ENCODE measurements at regions not wholly inside any gene's neighbourhood (a gene's known extent, or its start where the extent isn't known, plus 50 kb on each side); places are given as distances from the start of the nearest gene placed in this dataset.
A peak's percentile ranks its signal among the peaks of the same experiment; 100 is the strongest.

DNA sequence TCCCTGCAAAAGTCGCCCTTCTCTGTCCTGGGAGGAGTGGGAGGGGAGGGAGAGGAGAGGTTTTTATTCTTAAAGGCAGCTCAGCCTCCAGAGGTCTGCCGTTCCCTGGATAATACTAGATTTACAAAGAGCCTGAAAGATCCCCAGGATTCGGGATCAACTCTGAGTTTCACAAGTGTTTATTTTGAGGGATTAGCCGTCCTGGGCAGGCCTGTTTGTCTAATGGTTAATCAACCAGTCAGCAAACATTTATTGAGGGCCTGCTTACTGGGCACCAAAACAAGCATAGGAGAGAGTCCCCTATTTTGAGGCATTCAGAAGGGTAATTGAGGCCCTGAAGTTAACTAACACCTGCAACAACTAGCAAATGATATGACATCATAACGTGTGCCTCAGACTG, 152.6 kb upstream of the SLC1A4 start:
- Histone ChIP-seq H3K27ac (no peak overlapping the region), H3K36me3 (replicated peaks in 1 of 2) (no peaks in the 10 kb centered on the region), H3K4me1 (replicated peaks in 1 of 2) (peaks cover 0 to 21% of the 10 kb centered on the region in 2 donors), H3K27me3 (no peaks in the 10 kb centered on the region), H3K4me3 (no peak overlapping the region), H3K9me3 (replicated peaks in 1 of 3) (no peaks in the 10 kb centered on the region)
- TF ChIP-seq POLR2A (IDR thresholded peaks at IDR 0.05) = no peak
- TF ChIP-seq, protein P1, sequence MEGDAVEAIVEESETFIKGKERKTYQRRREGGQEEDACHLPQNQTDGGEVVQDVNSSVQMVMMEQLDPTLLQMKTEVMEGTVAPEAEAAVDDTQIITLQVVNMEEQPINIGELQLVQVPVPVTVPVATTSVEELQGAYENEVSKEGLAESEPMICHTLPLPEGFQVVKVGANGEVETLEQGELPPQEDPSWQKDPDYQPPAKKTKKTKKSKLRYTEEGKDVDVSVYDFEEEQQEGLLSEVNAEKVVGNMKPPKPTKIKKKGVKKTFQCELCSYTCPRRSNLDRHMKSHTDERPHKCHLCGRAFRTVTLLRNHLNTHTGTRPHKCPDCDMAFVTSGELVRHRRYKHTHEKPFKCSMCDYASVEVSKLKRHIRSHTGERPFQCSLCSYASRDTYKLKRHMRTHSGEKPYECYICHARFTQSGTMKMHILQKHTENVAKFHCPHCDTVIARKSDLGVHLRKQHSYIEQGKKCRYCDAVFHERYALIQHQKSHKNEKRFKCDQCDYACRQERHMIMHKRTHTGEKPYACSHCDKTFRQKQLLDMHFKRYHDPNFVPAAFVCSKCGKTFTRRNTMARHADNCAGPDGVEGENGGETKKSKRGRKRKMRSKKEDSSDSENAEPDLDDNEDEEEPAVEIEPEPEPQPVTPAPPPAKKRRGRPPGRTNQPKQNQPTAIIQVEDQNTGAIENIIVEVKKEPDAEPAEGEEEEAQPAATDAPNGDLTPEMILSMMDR (IDR thresholded peaks at IDR 0.05) = no peak
- no peak for DNase-seq
- WGBS, 4 donors = 72 to 81% (median 75%) methylated on average over 4 to 5 of the region's 5 CpGs
- intact Hi-C loops (cut with DNase I) = no loop called here

DNA sequence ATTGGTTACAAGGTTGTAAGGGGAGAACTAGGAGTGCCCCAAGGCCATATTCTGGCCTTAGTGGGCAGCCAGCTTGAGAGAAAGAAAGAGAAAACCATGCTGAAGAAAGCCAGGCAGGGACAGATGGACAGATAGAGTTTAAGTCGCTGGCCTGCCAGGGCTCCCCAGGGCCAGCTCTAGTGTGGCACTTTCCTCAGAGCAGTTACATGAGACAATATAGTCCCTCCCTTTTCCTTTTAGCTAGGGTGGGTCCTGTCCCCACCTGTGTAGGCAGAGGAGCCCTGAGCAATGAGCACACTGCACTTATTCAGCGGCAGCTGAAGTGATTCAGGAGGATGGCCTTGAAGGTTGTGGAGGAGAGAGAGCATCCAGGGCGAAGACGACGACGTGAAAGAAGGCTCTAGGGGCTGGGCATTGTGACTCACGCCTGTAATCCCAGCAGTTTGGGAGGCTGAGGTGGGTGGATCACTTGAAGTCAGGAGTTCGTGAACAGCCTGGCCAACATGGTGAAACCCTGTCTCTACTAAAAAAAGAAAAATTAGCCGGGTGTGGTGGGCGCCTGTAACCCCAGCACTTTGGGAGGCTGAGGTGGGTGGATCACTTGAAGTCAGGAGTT, 152.0 kb upstream of the SLC1A4 start:
- Histone ChIP-seq H3K36me3 (replicated peaks in 1 of 2) (no peaks in the 10 kb centered on the region), H3K9me3 (replicated peaks in 1 of 3) (no peaks in the 10 kb centered on the region), H3K27me3 (no peaks in the 10 kb centered on the region), H3K4me1 (replicated peaks in 1 of 2) (peaks cover 0 to 17% of the 10 kb centered on the region in 2 donors), H3K4me3 (no peak overlapping the region), H3K27ac (peak overlapping the region in 1 of 5 donors; percentile 56)
- intact Hi-C loops (cut with DNase I) = no loop called here
- TF ChIP-seq POLR2A (IDR thresholded peaks at IDR 0.05) = no peak
- TF ChIP-seq, protein P1 (IDR thresholded peaks at IDR 0.05) = no peak
- peak in 6 of 7 donors; percentile 48 to 72 (median 60) for DNase-seq
- WGBS, 4 donors = 51 to 78% (median 57%) methylated on average over 10 of the region's 10 CpGs

DNA sequence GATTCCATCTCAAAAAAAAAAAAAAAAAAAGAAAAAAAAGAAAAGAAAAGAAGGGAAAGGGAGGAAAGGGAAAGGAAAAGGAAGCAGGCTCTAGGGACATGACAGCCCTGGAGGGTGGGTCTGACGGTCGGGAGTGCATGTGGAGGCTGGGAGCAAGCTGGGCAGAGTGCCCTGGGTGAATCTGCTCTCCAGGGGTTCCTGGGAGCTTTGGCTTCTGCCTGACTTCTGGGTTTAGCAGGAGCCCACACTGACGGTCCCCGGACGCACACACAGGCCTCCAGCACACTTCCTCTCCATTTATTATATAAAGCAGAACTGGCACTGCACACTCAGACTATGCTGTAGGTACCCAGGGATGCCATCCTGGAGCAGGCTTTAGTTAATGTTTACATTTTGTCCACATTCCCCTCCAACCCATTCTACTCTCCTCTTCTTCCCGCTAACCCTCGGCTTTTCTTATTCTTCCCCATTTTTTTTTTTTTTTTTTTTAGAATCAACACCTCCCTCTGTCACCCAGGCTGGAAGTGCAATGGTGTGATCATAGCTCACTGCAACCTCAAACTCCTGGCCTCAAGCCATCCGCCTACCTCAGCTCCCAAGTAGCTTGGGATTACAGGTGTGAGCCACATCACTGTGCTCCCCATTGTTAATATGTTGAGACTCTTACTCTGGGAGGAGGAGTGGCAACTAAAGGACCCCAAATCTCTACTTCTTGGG, 151.1 kb upstream of the SLC1A4 start:
- DNase-seq = peak in 1 of 7 donors; percentile 27
- Histone ChIP-seq H3K9me3 (replicated peaks in 1 of 3) (no peaks in the 10 kb centered on the region), H3K27me3 (no peaks in the 10 kb centered on the region), H3K36me3 (replicated peaks in 1 of 2) (no peaks in the 10 kb centered on the region), H3K27ac (no peak overlapping the region), H3K4me3 (no peak overlapping the region), H3K4me1 (replicated peaks in 1 of 2) (peaks cover 0 to 17% of the 10 kb centered on the region in 2 donors)
- TF ChIP-seq, protein P1 (IDR thresholded peaks at IDR 0.05) = no peak
- no peak for TF ChIP-seq POLR2A (IDR thresholded peaks at IDR 0.05)
- intact Hi-C loops (cut with DNase I) = no loop called here
- 57 to 69% (median 64%) methylated on average over 8 of the region's 8 CpGs for WGBS, 4 donors

DNA sequence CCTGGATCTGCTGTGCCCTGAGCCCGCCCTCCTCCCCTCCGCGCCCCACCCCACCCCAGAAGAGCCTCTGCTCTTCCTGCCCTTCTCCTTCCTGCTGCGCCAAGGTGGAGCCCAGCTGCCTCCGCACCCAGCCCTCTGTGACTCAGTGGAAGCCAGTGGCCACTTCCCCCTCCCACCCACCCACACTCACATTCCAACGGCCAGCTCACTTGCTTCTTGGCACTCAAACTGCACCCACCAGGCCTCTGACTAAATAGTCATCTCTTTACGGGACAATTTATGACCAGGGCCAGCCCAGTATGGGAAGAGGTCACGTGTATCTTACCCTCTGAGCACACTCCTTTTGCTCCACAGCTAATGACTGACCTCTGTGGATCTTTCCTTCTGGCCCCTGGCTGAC, 150.4 kb upstream of the SLC1A4 start:
- DNase-seq = peak in 4 of 7 donors; percentile 25 to 72 (median 46)
- Histone ChIP-seq H3K36me3 (replicated peaks in 1 of 2) (no peaks in the 10 kb centered on the region), H3K27me3 (no peaks in the 10 kb centered on the region), H3K4me1 (replicated peaks in 1 of 2) (peaks cover 0 to 17% of the 10 kb centered on the region in 2 donors), H3K4me3 (no peak overlapping the region), H3K9me3 (replicated peaks in 1 of 3) (no peaks in the 10 kb centered on the region), H3K27ac (no peak overlapping the region)
- intact Hi-C loops (cut with DNase I) = no loop called here
- WGBS, 4 donors = 47 to 63% (median 58%) methylated on average over 5 to 8 of the region's 8 CpGs
- TF ChIP-seq, protein P1 (IDR thresholded peaks at IDR 0.05) = no peak
- no peak for TF ChIP-seq POLR2A (IDR thresholded peaks at IDR 0.05)
